HUDEP-2 (cell line): ENCODE measurements at regions not wholly inside any gene's neighbourhood (a gene's known extent, or its start where the extent isn't known, plus 50 kb on each side); places are given as distances from the start of the nearest gene placed in this dataset.
"Not testable (repeated sequence)": the region's sequence is repeated elsewhere in the genome, so short reads cannot be mapped to it uniquely, and the experiment has no call there.

Experiments used
- DNase-seq, 76 experiments: peaks; one replicate each; lab custom pipeline; 2025; ENCODE audit not compliant: unreplicated experiment in 76 of 76; lab: John Stamatoyannopoulos, UW

DNA sequence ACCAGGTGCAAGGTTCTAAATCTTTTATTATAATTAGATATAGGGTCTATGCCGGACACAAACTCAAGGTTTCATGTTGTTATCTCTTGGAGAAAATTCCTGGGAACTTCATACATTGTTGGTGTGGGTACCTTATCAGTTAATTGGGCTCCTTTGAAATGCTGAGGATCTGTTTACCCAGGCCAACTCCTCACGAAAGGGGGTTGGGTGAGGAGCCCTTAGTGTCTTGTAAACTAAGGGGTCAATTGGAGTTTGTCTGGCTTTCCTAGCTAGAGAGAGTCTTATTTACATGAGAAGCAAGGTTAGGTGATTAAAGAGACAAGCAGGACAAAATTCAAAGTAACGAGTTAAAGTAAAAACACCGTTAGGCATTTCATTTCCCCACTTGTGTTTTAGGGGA lies 670.9 kb downstream of the TMEM121 start:
- not testable (repeated sequence) for DNase-seq

DNA sequence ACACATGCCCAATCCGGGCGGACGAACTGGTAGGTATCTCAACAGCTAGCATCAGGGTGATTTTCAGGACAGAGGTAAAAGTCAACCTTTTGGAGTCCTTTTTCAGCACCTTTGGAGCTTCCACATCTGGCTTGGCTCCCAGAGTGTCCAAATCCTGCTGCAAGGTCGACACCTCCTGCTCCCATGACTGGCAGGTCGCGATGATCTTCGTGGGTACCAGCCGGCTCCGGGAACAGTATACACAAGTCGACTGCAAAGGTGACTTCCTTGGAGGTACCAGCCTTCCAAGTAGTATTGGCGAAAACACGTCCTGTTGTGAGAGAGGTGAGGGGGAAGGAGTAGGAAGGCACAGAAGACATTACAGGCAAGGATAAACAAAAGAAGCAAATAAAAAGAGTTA lies 672.7 kb downstream of the TMEM121 start:
- DNase-seq = no peak

DNA sequence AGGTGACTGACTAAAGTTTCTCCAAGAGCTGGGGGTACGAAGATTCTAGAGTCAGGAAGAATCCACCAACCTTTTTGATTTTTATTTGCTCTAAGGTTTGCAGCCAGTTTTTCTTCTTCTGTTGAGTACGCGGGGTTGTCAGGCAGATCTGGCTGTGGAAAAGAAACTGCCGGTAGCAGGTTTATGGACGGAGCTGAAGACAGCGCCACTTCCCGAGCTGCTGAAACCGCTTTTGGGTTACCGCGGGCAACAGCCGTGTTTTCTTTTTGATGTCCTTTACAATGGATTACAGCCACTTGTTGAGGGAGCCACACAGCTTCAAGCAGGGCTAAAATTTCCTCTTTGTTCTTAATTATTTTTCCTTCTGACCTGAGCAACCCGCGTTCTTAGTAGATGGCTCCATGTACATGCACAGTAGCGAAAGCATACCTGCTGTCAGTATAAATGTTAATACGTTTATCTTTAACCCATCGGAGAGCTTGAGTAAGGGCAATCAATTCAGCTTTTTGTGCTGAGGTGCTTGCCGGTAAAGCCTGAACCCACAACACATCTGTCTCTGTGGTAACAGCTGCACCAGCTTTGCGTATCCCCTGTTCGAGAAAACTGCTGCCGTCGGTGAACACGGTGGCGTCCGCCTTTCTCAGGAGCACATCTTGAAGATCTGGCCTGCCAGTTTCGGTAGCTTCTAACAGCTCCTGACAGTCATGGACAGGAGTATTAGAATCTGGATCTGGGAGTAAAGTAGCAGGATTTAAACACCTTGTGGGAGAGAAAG lies 674.3 kb downstream of the TMEM121 start:
- DNase-seq = no peak

DNA sequence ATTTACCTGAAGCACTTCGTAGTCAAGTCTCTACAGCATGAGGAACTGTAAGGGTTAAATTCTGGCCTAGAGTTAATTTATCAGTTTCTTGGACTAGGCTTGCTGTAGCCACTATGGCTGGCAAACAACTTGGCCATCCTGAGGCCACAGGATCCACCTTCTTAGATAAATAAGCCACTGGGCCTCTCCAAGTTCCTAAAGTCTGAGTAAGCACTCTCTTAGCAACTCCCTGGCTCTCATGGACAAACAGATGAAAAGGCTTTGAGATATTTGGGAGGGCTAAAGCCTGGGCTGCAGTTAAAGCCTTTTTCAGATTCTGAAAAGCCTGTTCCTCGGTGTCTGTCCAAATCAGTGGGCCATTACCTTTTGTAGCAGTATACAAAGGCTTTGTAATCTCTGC lies 675.0 kb downstream of the TMEM121 start:
- no peak for DNase-seq

DNA sequence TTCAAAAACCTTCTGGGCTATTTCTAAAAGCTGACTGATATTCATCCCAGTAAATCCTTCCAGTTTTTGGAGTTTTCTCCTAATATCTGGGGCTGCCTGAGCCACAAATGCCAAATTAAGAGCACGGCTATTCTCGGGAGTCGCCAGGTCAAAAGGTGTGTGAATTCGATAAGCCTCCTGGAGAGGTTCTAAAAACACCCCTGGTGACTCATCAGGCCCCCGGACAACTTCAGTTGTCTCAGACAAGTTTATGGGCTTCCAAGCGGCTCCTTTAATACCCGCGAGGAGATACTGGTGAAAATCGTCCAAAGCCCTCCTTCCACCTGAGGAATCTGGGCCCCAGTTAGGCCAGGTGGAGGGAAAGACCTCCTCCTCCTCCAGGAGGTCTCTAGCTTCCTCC lies 677.1 kb downstream of the TMEM121 start:
- DNase-seq = no peak

DNA sequence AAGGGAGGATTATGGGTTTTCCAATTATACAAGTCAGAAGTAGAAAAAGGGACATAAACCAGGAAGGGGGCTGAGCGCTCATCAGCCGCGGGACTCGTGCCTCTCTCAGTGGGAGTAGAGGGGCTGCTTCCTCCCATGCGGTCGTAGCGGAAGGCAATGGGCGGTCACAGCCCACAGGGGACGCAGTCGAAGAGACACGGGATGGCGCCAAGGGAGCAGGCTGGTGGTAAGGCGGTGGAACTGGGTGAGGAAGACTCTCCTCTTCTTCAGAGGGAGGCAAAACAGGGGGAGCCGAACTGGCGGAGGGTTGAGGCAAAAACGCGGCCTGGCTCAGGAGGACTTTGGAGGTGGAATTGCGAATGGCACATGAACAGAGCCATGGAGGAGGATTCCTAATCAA lies 677.7 kb downstream of the TMEM121 start:
- DNase-seq = no peak

DNA sequence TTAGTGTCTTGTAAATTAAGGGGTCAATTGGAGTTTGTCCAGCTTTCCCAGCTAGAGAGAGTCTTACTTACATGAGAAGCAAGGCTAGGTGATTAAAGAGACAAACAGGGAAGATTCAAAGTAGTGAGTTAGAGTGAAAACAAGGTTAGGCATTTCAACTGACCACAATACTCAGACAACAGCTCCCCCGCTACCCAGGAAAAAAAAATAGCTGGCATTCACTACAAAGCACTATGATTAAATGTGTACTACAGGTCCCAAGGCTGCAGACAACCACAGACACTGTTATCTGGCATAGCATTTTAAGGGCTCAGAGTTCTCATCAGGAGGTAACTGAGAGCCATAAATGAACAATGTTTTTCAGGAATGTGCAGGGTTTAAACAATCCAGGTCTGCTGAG lies 680.9 kb downstream of the TMEM121 start:
- DNase-seq = no peak

DNA sequence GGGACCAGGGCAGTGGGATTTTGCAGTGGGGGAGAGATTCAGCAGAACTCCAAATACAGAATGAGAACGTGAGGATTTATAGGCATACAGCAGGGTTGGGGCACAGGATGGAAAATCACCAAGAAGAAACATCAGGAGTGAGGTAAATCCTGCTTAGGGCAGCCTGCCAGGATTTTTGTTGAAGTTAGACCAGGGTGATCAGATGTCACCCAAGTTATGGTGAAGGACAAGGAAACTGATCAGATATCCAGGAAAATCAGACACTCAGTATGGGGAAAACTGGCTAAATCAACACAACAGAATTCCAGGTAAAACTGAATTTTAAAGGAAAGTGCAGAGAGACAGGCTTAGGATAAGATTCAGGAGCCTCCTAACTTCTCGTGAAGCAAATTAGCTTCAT lies 682.4 kb downstream of the TMEM121 start:
- DNase-seq = no peak

DNA sequence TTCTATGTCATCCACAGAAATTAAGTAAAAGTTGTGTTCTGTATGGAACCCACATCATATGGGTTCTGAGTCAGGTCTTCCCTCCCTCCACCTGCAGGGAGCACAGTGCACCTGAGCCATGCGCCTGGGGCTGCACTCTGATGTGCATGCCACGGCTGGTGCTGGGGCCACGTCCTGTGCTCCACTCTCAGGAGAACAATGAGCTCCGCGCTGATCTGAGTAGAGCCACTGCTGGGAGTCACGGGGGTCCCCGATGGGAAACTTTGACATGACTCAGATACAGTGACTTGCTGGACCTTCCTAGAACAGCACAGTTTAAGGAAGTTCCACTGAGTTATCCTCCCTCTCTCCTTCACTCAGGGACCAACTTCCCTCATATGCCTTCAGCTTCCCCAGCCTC lies 683.4 kb downstream of the TMEM121 start:
- no peak for DNase-seq

DNA sequence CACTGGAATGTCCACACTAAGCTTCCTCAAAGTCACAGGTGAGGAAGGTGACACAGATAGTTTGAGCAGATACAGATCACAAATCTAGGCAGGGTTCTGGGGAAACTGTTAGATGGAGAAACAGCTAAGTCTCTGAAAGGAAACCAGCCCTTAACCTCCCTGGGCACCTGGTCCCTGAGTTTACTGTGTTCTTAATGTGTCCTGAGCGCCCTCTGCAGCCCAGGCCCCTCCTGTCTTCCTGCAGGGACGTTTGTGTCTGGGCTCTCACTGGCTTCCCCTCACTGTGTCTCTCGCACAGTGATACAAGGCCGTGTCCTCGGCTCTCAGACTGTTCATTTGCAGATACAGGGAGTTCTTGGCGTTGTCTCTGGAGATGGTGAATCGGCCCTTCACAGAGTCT lies 684.3 kb downstream of the TMEM121 start:
- peak in 1 of 76 experiments; percentile 3 for DNase-seq

DNA sequence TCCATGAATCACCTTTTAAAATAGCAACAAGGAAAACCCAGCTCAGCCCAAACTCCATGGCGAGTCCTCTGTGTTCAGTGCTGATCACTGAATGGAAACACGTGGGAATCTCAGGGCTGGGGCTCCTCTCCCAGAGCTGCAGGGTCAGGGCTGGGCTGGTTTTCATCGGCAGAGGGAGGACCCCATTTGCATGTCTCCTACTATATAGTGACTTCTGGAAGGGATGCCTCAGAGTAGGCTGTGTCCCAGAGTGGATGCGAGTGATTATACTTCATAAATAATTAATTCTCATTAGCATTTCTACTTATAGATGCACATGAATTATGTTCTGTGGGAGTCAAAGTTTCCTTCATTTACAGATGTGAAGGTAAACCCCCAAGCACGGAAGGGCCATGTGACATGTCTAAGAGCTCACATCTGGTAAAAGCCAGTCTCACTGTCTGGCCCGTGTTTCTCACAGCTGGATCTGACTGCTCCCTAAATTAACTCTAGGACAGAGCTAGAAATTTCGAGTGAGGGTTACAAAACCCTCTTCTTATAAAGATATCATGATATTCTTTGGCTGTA lies 685.0 kb downstream of the TMEM121 start:
- no peak for DNase-seq

DNA sequence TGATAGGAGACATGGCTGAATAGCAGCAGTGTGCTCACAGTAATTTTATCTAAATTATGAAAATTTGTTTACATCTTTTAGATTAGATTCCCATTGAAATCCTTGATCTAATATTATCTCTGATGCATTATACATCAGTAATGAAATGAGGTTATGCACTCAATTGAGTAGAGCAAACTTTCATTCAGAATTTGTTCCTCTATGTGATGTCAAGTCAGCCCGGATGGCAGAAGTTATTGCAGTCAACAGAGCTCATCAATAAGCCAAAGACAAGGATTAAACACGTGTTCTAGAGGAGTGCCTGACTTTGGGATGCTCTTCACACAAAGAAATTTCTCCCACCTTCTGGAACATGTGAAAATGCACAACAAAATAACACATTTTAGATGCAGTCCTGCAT lies 688.8 kb downstream of the TMEM121 start:
- DNase-seq = no peak

DNA sequence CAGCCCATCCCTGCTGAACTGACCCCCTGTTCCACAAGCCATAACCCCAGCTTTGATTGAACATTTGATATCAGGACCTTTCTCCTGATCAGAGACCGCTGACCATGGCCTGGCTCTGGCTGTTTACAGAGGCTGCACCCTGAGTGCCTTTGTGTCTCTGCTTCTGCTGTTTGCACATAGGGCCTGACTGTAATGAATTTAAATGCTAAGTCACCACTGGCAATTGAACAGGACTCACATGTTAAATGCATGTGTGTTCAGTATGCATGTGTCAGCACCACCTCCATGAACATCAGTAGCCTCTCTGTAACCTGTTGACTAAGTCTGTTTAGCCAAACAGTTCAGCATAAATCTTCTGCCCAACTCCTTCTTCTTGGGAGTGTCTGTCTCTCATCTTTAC lies 690.3 kb downstream of the TMEM121 start:
- no peak for DNase-seq

DNA sequence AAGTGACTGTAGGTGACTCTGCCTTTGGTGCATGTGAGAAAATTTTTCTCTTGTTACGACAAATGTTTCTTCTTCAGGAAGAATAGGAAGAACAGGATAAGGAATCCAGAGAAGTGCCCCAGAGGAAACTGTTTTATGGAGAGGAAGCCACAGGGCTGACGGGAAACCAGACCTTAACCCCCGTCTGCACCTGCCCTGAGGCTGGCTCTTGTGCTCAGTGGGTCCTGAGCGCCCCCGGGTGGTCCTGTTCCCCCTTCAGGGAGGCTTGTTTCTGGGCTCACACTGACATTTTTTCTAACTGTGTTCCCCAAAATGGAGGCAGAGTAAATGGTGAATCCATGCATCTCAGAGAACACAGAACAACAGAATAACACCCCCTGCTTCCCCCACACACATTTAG lies 691.8 kb downstream of the TMEM121 start:
- DNase-seq = no peak

DNA sequence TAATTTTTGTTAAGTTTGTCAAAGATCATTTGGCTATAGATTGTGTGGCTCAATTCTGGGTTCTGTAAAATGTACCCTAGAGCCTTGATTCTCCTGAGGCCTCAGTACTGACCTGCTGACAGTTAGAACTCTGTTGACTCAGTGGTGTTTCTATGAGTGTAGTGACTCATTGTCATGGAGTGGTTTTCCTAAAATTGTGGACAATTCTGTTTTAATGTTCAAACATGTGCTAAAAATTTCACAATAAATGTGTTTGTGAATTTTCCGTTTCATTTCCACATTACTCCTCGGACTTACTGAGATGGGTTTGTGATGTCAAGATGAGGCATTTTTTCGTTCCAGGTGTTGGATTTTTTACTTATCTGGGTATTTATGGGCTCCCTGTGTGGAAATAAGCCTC lies 695.9 kb downstream of the TMEM121 start:
- no peak for DNase-seq

DNA sequence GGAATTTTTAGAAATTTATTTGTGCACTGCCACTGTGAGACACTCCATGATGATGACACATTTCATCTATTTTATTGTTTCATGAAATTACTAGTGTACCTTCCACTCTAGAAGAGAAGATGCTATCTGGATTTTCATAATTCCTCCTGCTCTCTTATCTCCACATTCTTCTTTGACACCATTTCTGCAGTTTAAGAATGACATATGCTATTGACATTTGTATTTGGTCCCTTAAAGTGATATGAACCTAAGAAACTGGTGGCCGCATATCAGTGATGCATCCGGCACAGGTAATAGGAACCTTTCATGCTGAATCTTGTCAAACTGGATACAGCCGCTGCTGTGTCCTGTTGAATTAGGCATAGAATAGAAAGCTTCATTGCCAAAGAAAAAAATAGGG lies 696.3 kb downstream of the TMEM121 start:
- DNase-seq = no peak

DNA sequence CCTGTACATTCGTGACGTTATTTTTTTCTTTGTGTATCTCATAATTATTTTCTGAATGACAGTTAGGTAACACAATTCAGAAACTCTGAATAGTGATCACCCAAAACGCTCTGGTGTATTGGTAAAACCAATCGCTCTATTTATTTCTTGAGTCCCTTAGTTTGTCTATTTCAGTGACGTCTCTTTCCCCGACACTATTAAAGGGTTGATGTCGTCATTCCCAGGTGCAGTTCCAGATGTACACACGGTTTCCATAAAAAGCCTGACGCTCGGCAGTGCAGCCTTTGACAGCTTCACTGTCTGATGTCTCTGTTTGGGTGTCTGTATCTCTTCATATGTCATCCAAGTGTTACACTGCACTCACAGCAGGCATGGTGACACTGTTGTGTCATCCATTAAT lies 701.4 kb downstream of the TMEM121 start:
- DNase-seq = no peak

DNA sequence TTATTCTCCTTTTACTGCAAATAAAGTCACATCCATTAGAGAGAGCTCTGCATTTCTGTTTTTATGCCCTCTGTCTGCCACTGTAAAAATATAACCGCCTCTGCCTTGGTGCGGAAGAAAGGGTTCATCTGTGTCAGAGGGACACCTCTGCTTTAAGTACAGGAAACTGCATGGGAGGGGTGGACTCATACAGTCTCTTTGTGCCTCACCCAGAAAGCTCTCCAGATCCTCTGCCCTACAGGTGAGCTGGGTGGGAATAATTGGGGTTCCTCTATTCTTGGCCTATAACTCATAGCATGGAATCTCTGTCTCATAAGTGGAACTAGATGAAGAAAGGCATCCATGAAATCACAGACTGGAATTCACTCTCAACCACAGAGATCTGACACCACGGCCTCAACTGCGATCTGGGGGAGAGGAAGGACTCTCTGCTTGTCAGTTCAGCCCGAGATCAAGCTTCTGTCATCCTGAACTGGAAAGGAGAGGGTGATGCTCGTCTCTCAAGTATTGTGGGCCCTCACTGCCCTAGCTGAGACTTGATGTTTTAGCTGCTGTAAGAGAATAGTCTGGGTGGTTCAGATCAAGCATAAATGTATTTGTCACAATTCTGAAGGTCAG lies 702.3 kb downstream of the TMEM121 start:
- DNase-seq = no peak

DNA sequence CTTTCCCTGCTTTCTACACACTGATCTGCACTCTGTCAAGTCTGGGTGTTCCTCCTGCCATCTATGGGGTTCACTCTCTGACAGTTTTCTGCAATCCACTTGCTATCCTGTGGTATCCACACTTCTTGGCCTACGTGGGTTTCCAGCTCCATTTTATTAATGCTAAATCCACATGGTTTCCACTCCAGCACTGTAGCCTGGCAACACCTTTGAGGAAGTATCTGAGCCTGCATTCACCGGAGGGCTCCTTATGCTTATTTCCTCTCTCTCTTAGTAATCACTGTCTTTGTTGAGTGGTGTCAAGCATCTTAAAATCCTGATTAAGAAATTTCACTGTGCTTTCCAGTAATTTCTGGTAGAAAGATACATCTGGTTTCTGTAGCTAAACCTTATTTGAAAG lies 703.7 kb downstream of the TMEM121 start:
- DNase-seq = no peak

DNA sequence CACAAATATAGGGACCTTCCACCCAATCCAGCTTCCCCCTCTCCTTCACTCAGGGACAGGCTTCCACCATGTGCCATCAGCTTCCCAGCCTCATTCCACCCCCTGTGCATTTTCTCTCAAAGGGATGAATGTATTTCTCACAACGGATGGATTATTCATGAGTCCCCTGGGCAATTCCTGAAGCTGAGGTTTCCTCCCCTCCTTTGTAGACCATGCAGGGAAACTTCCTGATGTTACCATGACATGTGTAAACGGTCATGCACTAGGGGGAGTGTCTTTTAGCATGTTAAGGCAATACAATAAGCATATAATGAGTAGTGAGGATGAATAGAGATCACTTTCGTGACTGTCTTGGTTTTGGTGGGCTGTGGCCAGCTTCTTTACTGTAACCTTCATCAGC lies 706.8 kb downstream of the TMEM121 start:
- not testable (repeated sequence) for DNase-seq

DNA sequence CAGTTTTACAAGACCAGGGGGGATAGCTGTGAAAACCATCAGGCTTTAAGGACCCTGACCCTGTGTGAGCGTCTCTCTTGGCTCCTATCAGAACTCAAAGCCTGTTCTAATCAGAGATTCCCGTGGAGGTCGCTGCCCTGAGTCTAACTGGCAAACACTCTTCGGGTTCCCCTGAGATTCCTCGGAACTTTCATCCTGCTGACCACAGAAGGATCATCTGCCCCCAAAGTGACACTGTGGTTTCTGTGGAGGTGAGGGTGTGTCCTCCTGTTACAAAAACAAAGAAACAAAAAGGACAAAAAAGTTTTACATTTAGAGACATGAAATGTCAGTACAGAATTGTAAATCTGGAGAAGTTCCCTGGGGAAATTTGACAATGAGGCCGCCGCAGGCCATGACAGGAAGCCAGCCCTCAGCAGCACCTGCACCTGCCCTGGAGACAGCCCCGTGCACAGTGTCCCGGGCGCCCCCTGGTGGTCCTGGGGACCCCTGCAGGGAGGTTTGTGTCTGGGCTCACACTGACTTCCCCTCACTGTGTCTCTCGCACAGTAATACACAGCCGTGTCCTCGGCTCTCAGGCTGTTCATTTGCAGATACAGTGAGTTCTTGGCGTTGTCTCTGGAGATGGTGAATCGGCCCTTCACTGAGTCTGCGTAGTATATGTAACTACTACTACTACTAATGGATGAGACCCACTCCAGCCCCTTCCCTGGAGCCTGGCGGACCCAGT lies 708.3 kb downstream of the TMEM121 start:
- not testable (repeated sequence) for DNase-seq
